ENCODE measurements at regions not wholly inside any gene's neighbourhood (a gene's known extent, or its start where the extent isn't known, plus 50 kb on each side); places are given as distances from the start of the nearest gene placed in this dataset.

- TF ChIP-seq CTCF (IDR thresholded peaks at IDR 0.05; ENCODE audit: low read depth, low read length) (no peak), POLR2A (IDR thresholded peaks at IDR 0.05; ENCODE audit: extremely low read depth, insufficient read length) (no peak), MAX (IDR thresholded peaks at IDR 0.05; ENCODE audit: low read depth, low read length) (no peak), MYC (IDR thresholded peaks at IDR 0.05; ENCODE audit: low read depth, low read length) (no peak)
These were observed 73.9 kb upstream of the PGBD5 start for GRCh38 chr1:230500063-230500462.
